ENCODE measurements at regions not wholly inside any gene's neighbourhood (a gene's known extent, or its start where the extent isn't known, plus 50 kb on each side); places are given as distances from the start of the nearest gene placed in this dataset.

- H3K27me3 Mint-ChIP-seq (ENCODE audit: low read depth) = no peaks in the 10 kb centered on the region
- no peaks in the 10 kb centered on the region for H3K36me3 Mint-ChIP-seq (ENCODE audit: low read depth)
- peaks cover 31% of the 10 kb centered on the region for H3K4me1 Mint-ChIP-seq (ENCODE audit: low read depth)
- TF ChIP-seq, protein P1, sequence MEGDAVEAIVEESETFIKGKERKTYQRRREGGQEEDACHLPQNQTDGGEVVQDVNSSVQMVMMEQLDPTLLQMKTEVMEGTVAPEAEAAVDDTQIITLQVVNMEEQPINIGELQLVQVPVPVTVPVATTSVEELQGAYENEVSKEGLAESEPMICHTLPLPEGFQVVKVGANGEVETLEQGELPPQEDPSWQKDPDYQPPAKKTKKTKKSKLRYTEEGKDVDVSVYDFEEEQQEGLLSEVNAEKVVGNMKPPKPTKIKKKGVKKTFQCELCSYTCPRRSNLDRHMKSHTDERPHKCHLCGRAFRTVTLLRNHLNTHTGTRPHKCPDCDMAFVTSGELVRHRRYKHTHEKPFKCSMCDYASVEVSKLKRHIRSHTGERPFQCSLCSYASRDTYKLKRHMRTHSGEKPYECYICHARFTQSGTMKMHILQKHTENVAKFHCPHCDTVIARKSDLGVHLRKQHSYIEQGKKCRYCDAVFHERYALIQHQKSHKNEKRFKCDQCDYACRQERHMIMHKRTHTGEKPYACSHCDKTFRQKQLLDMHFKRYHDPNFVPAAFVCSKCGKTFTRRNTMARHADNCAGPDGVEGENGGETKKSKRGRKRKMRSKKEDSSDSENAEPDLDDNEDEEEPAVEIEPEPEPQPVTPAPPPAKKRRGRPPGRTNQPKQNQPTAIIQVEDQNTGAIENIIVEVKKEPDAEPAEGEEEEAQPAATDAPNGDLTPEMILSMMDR (IDR thresholded peaks at IDR 0.05) = no peak
- H3K9me3 Mint-ChIP-seq (ENCODE audit: low read depth) = peaks cover 36% of the 10 kb centered on the region
- no peak for DNase-seq (ENCODE audit: low spot score)
- peak overlapping the region; percentile 91 for H3K27ac Mint-ChIP-seq (ENCODE audit: unreplicated experiment)
- no peak overlapping the region for H3K4me3 Mint-ChIP-seq (ENCODE audit: unreplicated experiment)
Measured at GRCh38 chr12:19710811-19711793, 271.8 kb downstream of the AEBP2 start.

DNA sequence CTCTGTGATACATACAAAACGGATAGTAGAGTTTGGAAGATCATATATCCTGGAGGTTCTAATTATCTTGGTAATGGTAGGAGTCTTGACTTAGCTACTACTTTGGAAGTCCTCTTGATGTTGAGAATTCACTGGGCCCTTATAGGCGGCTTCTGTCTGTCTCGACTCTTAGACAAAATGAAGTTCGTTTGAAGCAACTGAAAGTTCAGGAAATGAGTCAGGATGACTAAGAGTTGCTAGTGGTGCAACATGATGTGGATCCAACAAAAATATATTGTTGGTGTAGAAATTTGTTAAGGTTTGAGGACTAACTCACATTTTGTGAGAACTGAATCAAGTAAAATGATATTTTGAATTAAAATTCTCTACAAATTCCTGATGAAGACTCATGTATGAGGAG is 272.7 kb downstream of the AEBP2 start:
- TF ChIP-seq, protein P1 (IDR thresholded peaks at IDR 0.05) = no peak
- H3K27ac Mint-ChIP-seq (ENCODE audit: unreplicated experiment) = peak overlapping the region; percentile 91
- H3K36me3 Mint-ChIP-seq (ENCODE audit: low read depth) = no peaks in the 10 kb centered on the region
- peaks cover 31% of the 10 kb centered on the region for H3K4me1 Mint-ChIP-seq (ENCODE audit: low read depth)
- H3K4me3 Mint-ChIP-seq (ENCODE audit: unreplicated experiment) = no peak overlapping the region
- H3K27me3 Mint-ChIP-seq (ENCODE audit: low read depth) = no peaks in the 10 kb centered on the region
- peaks cover 29% of the 10 kb centered on the region for H3K9me3 Mint-ChIP-seq (ENCODE audit: low read depth)
- DNase-seq (ENCODE audit: low spot score) = no peak

DNA sequence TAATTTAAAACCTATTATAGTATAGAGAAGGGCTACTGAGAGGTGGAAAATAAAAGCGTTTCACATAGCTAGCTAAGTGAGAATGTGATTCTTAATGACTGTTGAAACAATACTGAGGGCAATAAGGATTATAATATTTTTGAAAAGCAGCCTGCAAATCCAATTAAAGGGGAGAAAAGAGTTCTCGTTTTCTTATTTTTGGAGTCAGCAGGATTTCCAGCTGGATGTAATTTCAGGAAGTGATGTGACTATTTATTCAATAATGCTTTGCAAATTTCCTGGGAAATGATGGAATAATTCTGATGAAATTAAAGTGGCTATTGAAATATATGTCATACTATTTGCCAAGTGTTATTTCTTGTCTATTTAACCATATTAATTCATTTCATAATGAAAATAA is 279.1 kb downstream of the AEBP2 start:
- H3K36me3 Mint-ChIP-seq (ENCODE audit: low read depth) = no peaks in the 10 kb centered on the region
- TF ChIP-seq, protein P1 (IDR thresholded peaks at IDR 0.05) = no peak
- peaks cover 11% of the 10 kb centered on the region for H3K9me3 Mint-ChIP-seq (ENCODE audit: low read depth)
- H3K4me1 Mint-ChIP-seq (ENCODE audit: low read depth) = peaks cover 1% of the 10 kb centered on the region
- no peaks in the 10 kb centered on the region for H3K27me3 Mint-ChIP-seq (ENCODE audit: low read depth)
- no peak overlapping the region for H3K27ac Mint-ChIP-seq (ENCODE audit: unreplicated experiment)
- DNase-seq (ENCODE audit: low spot score) = no peak
- H3K4me3 Mint-ChIP-seq (ENCODE audit: unreplicated experiment) = no peak overlapping the region

GRCh38 chr12:19719672-19720071 is 280.4 kb downstream of the AEBP2 start:
- Mint-ChIP-seq H3K9me3 (ENCODE audit: low read depth) (peaks cover 6% of the 10 kb centered on the region), H3K27me3 (ENCODE audit: low read depth) (no peaks in the 10 kb centered on the region), H3K4me3 (ENCODE audit: unreplicated experiment) (no peak overlapping the region), H3K36me3 (ENCODE audit: low read depth) (no peaks in the 10 kb centered on the region), H3K4me1 (ENCODE audit: low read depth) (peaks cover 5% of the 10 kb centered on the region), H3K27ac (ENCODE audit: unreplicated experiment) (no peak overlapping the region)
- no peak for DNase-seq (ENCODE audit: low spot score)
- TF ChIP-seq, protein P1 (IDR thresholded peaks at IDR 0.05) = no peak

- no peak for DNase-seq (ENCODE audit: low spot score)
- H3K27me3 Mint-ChIP-seq (ENCODE audit: low read depth) = no peaks in the 10 kb centered on the region
- H3K4me1 Mint-ChIP-seq (ENCODE audit: low read depth) = peaks cover 5% of the 10 kb centered on the region
- H3K27ac Mint-ChIP-seq (ENCODE audit: unreplicated experiment) = no peak overlapping the region
- TF ChIP-seq, protein P1 (IDR thresholded peaks at IDR 0.05) = no peak
- H3K36me3 Mint-ChIP-seq (ENCODE audit: low read depth) = no peaks in the 10 kb centered on the region
- no peaks in the 10 kb centered on the region for H3K9me3 Mint-ChIP-seq (ENCODE audit: low read depth)
- no peak overlapping the region for H3K4me3 Mint-ChIP-seq (ENCODE audit: unreplicated experiment)
Measured at GRCh38 chr12:19726122-19726521, 286.8 kb downstream of the AEBP2 start.

All from chondrocyte (in vitro differentiated cells).